CD4-positive, CD25-positive, alpha-beta regulatory T cell (primary cell): ENCODE measurements at regions not wholly inside any gene's neighbourhood (a gene's known extent, or its start where the extent isn't known, plus 50 kb on each side); places are given as distances from the start of the nearest gene placed in this dataset.

Experiments
- ATAC-seq, 2 donors: fragments of 150-1000 bp; cut with Tn5 transposase; one replicate each; pipeline ENCODE4 v1.10.0; 2021; ENCODE audit warnings: low read depth in 2 of 2, moderate number of reproducible peaks in 2 of 2, moderate library complexity in 1 of 2
- DNase-seq, 3 donors: peaks; one replicate each; pipeline versions ENCODE4 v3.0.0 to v3.0.0-alpha.2; 2012 to 2022; ENCODE audit warnings: mixed read lengths in 1 of 3
- H3K27ac ChIP-seq: one replicate; pipeline ENCODE4 v1.7.0; 2013; ENCODE audit warnings: mild to moderate bottlenecking, low read length; ENCODE audit not compliant: insufficient read depth, poor library complexity, severe bottlenecking
- H3K27me3 ChIP-seq: one replicate; pipeline ENCODE4 v1.7.0; 2013; ENCODE audit warnings: low read length; ENCODE audit not compliant: control insufficient read depth, insufficient read depth
- H3K36me3 ChIP-seq: one replicate; pipeline ENCODE4 v1.7.0; 2013; ENCODE audit warnings: mild to moderate bottlenecking, low read length, moderate library complexity; ENCODE audit not compliant: control insufficient read depth, insufficient read depth
- H3K4me1 ChIP-seq: 2 replicates; pipeline ENCODE4 v1.7.0; 2013; ENCODE audit warnings: mild to moderate bottlenecking, low read length; ENCODE audit not compliant: insufficient read depth, control insufficient read depth, poor library complexity, severe bottlenecking
- H3K4me3 ChIP-seq: one replicate; pipeline ENCODE4 v1.7.0; 2013; ENCODE audit warnings: low read depth, mild to moderate bottlenecking, low read length, moderate library complexity
- H3K9me3 ChIP-seq, 2 experiments: 1 replicate in 1 of 2; 2 replicates in 1 of 2; pipeline ENCODE4 v1.7.0; 2013; ENCODE audit warnings: low read length in 2 of 2, mild to moderate bottlenecking in 1 of 2, moderate library complexity in 1 of 2; ENCODE audit not compliant: control insufficient read depth in 2 of 2
- H3K27ac Mint-ChIP-seq, 3 donors: one replicate each; pipeline ENCODE4 v1.8.0; 2020 to 2022; ENCODE audit warnings: mild to moderate bottlenecking in 3 of 3, mixed read lengths in 3 of 3, moderate library complexity in 2 of 3
- H3K27me3 Mint-ChIP-seq: one replicate; pipeline ENCODE4 v1.8.0; 2022; ENCODE audit warnings: mild to moderate bottlenecking, mixed read lengths
- H3K36me3 Mint-ChIP-seq: one replicate; pipeline ENCODE4 v1.8.0; 2020; ENCODE audit warnings: mixed read lengths
- H3K4me1 Mint-ChIP-seq, 4 donors: one replicate each; pipeline ENCODE4 v1.8.0; 2020 to 2022; ENCODE audit warnings: mixed read lengths in 4 of 4, mild to moderate bottlenecking in 1 of 4
- H3K4me3 Mint-ChIP-seq, 4 donors: one replicate each; pipeline ENCODE4 v1.8.0; 2020 to 2022; ENCODE audit warnings: mild to moderate bottlenecking in 4 of 4, mixed read lengths in 4 of 4, moderate library complexity in 3 of 4
- H3K9me3 Mint-ChIP-seq, 7 donors: one replicate each; pipeline ENCODE4 v1.8.0; 2020 to 2022; ENCODE audit warnings: mixed read lengths in 7 of 7, mild to moderate bottlenecking in 3 of 7, moderate library complexity in 2 of 7

GRCh38 chr5:24385070-24385469 is 259.7 kb downstream of the CDH10 start:
- Histone ChIP-seq H3K4me3 (no peak overlapping the region), H3K9me3 (peaks cover 0 to 12% of the 10 kb centered on the region in 2 experiments), H3K27ac (no peak overlapping the region), H3K36me3 (no peaks in the 10 kb centered on the region), H3K27me3 (no peaks in the 10 kb centered on the region), H3K4me1 (no peaks in the 10 kb centered on the region)
- Mint-ChIP-seq H3K9me3 (peaks cover 3 to 20% (median 7%) of the 10 kb centered on the region in 7 donors), H3K4me3 (no peak overlapping the region), H3K27me3 (no peaks in the 10 kb centered on the region), H3K36me3 (no peaks in the 10 kb centered on the region), H3K27ac (no peak overlapping the region), H3K4me1 (no peaks in the 10 kb centered on the region)
- ATAC-seq (no peak), DNase-seq (no peak)

- H3K9me3 Mint-ChIP-seq, result peaks cover 3 to 20% (median 6%) of the 10 kb centered on the region in 7 donors
- Histone ChIP-seq H3K36me3 (no peaks in the 10 kb centered on the region), H3K27me3 (no peaks in the 10 kb centered on the region), H3K9me3 (peaks cover 0 to 12% of the 10 kb centered on the region in 2 experiments), H3K4me3 (no peak overlapping the region), H3K4me1 (no peaks in the 10 kb centered on the region), H3K27ac (no peak overlapping the region)
- H3K27me3 Mint-ChIP-seq, result no peaks in the 10 kb centered on the region
- no peak for DNase-seq
- H3K4me3 Mint-ChIP-seq, result no peak overlapping the region
- H3K36me3 Mint-ChIP-seq, result no peaks in the 10 kb centered on the region
- no peak overlapping the region for H3K27ac Mint-ChIP-seq
- ATAC-seq, result no peak
- no peaks in the 10 kb centered on the region for H3K4me1 Mint-ChIP-seq
These were observed 259.2 kb downstream of the CDH10 start for GRCh38 chr5:24385617-24386016.

DNA sequence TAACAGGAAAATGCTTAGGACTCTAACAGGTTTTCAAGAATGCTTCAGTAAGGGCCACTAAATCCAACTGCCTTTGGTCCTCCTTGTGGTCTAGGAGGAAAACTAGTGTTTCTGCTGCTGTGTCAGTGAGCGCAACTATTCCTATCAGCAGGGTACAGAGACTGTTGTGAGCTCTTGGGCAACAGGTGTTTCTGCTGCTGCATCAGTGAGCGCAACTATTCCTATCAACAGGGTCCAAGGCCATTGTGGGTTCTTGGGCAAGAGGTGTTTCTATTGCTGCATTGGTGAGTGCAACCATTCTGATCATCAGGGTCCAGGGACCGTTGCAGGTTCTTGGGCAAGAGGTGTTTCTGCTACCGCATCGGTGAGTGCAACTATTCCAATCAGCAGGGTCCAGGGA is 256.3 kb downstream of the CDH10 start:
- ATAC-seq, result no peak
- peaks cover 5 to 20% (median 12%) of the 10 kb centered on the region in 7 donors for H3K9me3 Mint-ChIP-seq

GRCh38 chr5:24389968-24390367 is 254.8 kb downstream of the CDH10 start:
- Mint-ChIP-seq H3K27me3 (no peaks in the 10 kb centered on the region), H3K4me1 (no peaks in the 10 kb centered on the region), H3K4me3 (no peak overlapping the region), H3K36me3 (no peaks in the 10 kb centered on the region), H3K27ac (no peak overlapping the region), H3K9me3 (peaks cover 3 to 23% (median 8%) of the 10 kb centered on the region in 7 donors)
- DNase-seq (no peak), ATAC-seq (no peak)
- H3K36me3 ChIP-seq, result no peaks in the 10 kb centered on the region
- H3K4me1 ChIP-seq, result no peaks in the 10 kb centered on the region
- no peak overlapping the region for H3K4me3 ChIP-seq
- H3K27ac ChIP-seq, result no peak overlapping the region
- H3K9me3 ChIP-seq, result peaks cover 0 to 12% of the 10 kb centered on the region in 2 experiments
- no peaks in the 10 kb centered on the region for H3K27me3 ChIP-seq

More for the DNA sequence above, 256.3 kb downstream of the CDH10 start:
- Histone ChIP-seq H3K27me3 (no peaks in the 10 kb centered on the region), H3K9me3 (peaks cover 0 to 12% of the 10 kb centered on the region in 2 experiments), H3K36me3 (no peaks in the 10 kb centered on the region), H3K27ac (no peak overlapping the region), H3K4me3 (no peak overlapping the region), H3K4me1 (no peaks in the 10 kb centered on the region)
- H3K36me3 Mint-ChIP-seq, result no peaks in the 10 kb centered on the region
- no peak overlapping the region for H3K27ac Mint-ChIP-seq
- no peak overlapping the region for H3K4me3 Mint-ChIP-seq
- no peaks in the 10 kb centered on the region for H3K27me3 Mint-ChIP-seq
- no peak for DNase-seq
- H3K4me1 Mint-ChIP-seq, result no peaks in the 10 kb centered on the region

- Histone ChIP-seq H3K4me3 (no peak overlapping the region), H3K27ac (no peak overlapping the region), H3K4me1 (no peaks in the 10 kb centered on the region), H3K27me3 (no peaks in the 10 kb centered on the region), H3K9me3 (peaks cover 0 to 12% of the 10 kb centered on the region in 2 experiments), H3K36me3 (no peaks in the 10 kb centered on the region)
- H3K36me3 Mint-ChIP-seq, result no peaks in the 10 kb centered on the region
- no peak for ATAC-seq
- H3K27ac Mint-ChIP-seq, result no peak overlapping the region
- no peak for DNase-seq
- H3K4me3 Mint-ChIP-seq, result no peak overlapping the region
- peaks cover 5 to 25% (median 10%) of the 10 kb centered on the region in 7 donors for H3K9me3 Mint-ChIP-seq
- no peaks in the 10 kb centered on the region for H3K4me1 Mint-ChIP-seq
- no peaks in the 10 kb centered on the region for H3K27me3 Mint-ChIP-seq
These were observed 253.0 kb downstream of the CDH10 start for GRCh38 chr5:24391816-24392215.

DNA sequence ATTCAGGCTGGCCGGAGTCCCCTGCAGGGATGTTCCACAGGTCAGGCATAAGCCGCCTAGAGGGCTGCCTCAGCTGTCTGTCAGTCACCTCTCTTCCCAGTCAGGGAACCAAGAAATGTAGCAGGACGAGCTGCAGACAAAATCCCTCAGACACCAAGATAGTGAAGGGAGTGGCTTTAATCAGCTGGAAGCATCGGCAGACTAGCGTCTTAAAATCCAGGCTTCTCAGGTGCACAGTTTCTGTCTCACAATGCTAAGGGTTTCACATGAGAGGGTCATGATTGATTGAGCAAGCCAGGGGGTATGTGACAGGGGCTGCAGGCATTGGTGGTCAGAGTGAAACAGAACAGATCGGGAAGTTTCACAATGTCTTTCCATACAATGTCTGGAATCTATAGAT is 247.2 kb downstream of the CDH10 start:
- H3K4me3 ChIP-seq, result no peak overlapping the region
- Mint-ChIP-seq H3K9me3 (peaks cover 4 to 55% (median 17%) of the 10 kb centered on the region in 7 donors), H3K4me1 (no peaks in the 10 kb centered on the region), H3K27ac (no peak overlapping the region), H3K36me3 (no peaks in the 10 kb centered on the region), H3K4me3 (no peak overlapping the region), H3K27me3 (no peaks in the 10 kb centered on the region)
- ATAC-seq, result no peak
- peaks cover 0 to 10% of the 10 kb centered on the region in 2 experiments for H3K9me3 ChIP-seq
- DNase-seq, result no peak
- H3K27me3 ChIP-seq, result no peaks in the 10 kb centered on the region
- H3K27ac ChIP-seq, result no peak overlapping the region
- H3K4me1 ChIP-seq, result no peaks in the 10 kb centered on the region
- no peaks in the 10 kb centered on the region for H3K36me3 ChIP-seq

DNA sequence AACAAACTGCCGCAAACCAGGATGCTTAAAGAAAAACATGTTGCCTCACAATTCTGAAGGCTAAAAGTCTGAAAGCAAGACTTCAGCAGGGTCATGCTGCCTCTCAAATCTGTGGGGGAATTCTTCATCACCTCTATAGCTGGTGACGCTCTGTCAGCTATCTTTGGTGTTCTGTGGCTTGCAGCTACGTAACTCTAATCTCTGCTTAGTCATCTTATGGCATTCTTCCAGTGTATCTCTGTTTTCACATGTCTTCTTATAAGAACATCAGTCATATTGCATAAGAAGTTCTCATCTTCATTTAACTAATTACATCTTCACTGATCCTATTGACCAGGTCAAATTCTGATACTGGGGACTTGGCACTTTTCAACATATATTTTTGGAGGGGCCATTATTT is 243.0 kb downstream of the CDH10 start:
- Histone ChIP-seq H3K36me3 (no peaks in the 10 kb centered on the region), H3K4me3 (no peak overlapping the region), H3K4me1 (no peaks in the 10 kb centered on the region), H3K9me3 (peaks cover 0 to 10% of the 10 kb centered on the region in 2 experiments), H3K27me3 (no peaks in the 10 kb centered on the region), H3K27ac (no peak overlapping the region)
- no peaks in the 10 kb centered on the region for H3K27me3 Mint-ChIP-seq
- peaks cover 5 to 39% (median 17%) of the 10 kb centered on the region in 7 donors for H3K9me3 Mint-ChIP-seq
- no peaks in the 10 kb centered on the region for H3K4me1 Mint-ChIP-seq
- no peak overlapping the region for H3K27ac Mint-ChIP-seq
- ATAC-seq, result no peak
- DNase-seq, result no peak
- no peak overlapping the region for H3K4me3 Mint-ChIP-seq
- H3K36me3 Mint-ChIP-seq, result no peaks in the 10 kb centered on the region

DNA sequence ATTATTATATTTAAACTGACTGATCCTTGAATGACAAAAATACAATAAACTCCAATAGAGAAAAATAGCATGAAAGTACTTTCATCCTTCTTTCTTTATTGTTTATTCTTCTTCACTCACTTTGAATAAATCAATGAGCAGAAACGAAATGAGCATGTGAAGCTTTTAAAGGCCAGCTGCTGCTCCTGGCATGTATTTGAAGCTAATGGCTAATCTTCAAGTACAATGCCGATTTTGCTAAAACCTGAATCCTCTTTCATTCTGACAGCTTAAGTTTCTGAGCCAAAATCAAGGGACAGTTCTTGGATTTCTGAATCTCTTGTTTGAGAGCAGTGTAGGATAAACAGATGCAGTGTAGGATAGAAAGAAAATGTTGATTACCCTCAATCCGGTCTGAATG is 237.3 kb downstream of the CDH10 start:
- DNase-seq (no peak), ATAC-seq (no peak)
- H3K9me3 Mint-ChIP-seq, result peaks cover 2 to 12% (median 5%) of the 10 kb centered on the region in 7 donors
- no peak overlapping the region for H3K4me3 Mint-ChIP-seq
- H3K27ac Mint-ChIP-seq, result no peak overlapping the region
- Histone ChIP-seq H3K4me1 (no peaks in the 10 kb centered on the region), H3K36me3 (no peaks in the 10 kb centered on the region), H3K27me3 (no peaks in the 10 kb centered on the region), H3K27ac (no peak overlapping the region), H3K4me3 (no peak overlapping the region), H3K9me3 (peaks cover 0 to 2% of the 10 kb centered on the region in 2 experiments)
- H3K27me3 Mint-ChIP-seq, result no peaks in the 10 kb centered on the region
- H3K4me1 Mint-ChIP-seq, result no peaks in the 10 kb centered on the region
- no peaks in the 10 kb centered on the region for H3K36me3 Mint-ChIP-seq
